SU-DHL-6 (cell line): ENCODE measurements at regions not wholly inside any gene's neighbourhood (a gene's known extent, or its start where the extent isn't known, plus 50 kb on each side); places are given as distances from the start of the nearest gene placed in this dataset.

Source experiments
- EZH2phosphoT487 ChIP-seq: fragments of 200-600 bp; sonication (generic), shearing (Covaris generic); conservative IDR thresholded peaks from 2 replicates; pipeline ENCODE4 v1.6.1; 2018; ENCODE audit warnings: mild to moderate bottlenecking, antibody characterized with exemption, low read length, moderate library complexity, mixed read lengths
- TF ChIP-seq, protein P1 (sequence below): fragments of 200-600 bp; sonication (generic); IDR thresholded peaks from one replicate; pipeline ENCODE4 v1.5.1; 2017; ENCODE audit warnings: antibody characterized with exemption, mild to moderate bottlenecking, low read length, moderate library complexity; ENCODE audit not compliant: insufficient read depth, poor library complexity, severe bottlenecking

DNA sequence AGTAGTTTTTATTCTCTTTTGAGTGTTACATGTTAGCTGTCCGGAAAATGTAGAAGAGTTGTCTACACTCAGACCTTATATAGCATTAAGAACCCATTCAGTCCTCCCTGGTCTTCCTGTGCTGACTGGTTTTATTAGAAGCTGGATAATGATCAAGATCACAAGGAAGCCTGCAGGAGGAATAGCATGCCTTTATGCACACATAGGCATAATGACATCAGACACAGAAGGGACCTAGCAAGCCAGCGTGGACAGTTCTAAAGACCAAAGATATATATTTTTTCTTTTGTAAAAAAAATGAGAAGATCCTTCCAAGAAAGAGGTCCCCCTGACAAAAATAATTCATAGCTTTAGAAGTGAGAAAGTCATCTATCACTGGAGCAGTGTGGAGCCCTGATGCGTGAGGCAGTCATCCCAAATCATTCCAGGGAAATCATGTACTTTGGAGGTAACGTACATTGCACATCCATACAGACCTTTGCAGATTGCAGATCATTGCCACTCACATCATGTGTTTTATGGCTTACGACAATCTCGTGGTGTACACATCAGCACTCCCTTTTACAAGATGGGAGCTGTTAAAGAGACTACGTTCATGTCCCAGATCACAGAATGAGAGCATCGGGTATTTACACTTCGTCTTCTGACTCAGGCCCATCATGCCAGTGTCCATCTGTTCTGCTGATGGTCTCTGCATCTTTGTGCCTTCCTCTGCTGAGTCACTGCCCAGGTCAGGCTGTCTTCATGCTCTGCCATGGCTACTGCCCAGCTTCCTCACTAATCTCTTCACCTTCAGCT, 334.0 kb downstream of the SOCS6 start:
- TF ChIP-seq, protein P1, sequence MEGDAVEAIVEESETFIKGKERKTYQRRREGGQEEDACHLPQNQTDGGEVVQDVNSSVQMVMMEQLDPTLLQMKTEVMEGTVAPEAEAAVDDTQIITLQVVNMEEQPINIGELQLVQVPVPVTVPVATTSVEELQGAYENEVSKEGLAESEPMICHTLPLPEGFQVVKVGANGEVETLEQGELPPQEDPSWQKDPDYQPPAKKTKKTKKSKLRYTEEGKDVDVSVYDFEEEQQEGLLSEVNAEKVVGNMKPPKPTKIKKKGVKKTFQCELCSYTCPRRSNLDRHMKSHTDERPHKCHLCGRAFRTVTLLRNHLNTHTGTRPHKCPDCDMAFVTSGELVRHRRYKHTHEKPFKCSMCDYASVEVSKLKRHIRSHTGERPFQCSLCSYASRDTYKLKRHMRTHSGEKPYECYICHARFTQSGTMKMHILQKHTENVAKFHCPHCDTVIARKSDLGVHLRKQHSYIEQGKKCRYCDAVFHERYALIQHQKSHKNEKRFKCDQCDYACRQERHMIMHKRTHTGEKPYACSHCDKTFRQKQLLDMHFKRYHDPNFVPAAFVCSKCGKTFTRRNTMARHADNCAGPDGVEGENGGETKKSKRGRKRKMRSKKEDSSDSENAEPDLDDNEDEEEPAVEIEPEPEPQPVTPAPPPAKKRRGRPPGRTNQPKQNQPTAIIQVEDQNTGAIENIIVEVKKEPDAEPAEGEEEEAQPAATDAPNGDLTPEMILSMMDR: no peak
- no peak for TF ChIP-seq EZH2phosphoT487
